Cerebellar nuclear complex (tissue), 1 donor: ENCODE measurements at regions not wholly inside any gene's neighbourhood (a gene's known extent, or its start where the extent isn't known, plus 50 kb on each side); places are given as distances from the start of the nearest gene placed in this dataset.
"Not testable (repeated sequence)": the region's sequence is repeated elsewhere in the genome, so short reads cannot be mapped to it uniquely, and the experiment has no call there.

Experiments used
- DNase-seq, 2 experiments: peaks; one replicate each; lab custom pipeline; 2025; lab: John Stamatoyannopoulos, UW

DNA sequence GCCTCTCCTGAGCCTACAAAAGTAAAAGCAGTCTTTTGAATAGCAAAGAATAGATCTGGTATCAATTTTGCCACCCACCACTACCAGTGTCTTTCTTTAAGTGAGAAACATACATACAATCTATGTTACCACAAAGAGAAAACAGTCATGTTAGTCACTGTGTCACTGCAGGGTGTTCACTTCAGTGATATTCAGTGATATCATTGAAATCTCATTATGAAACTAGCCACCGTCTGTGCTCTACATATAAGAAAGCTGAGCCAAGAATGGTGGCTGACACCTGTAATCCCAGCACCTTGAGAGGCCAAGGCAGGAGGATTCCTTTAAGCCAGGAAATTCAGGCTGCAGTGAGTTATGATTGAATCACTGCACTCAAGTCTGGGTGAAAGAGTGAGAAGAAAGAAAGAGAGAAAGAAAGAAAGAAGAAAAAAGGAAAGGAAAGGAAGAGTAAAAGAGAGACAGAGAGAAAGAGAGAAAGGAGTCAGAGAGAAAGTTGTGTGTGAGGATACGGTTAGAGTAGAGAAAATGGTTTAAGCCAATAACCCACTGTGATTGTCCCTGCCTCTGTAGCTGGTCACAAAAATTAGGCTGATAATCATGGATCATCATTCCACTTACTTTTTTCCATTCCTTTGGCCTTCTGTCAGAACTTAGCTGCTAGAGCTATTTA, 847.1 kb downstream of the FAM181B start:
- DNase-seq, result no peak

DNA sequence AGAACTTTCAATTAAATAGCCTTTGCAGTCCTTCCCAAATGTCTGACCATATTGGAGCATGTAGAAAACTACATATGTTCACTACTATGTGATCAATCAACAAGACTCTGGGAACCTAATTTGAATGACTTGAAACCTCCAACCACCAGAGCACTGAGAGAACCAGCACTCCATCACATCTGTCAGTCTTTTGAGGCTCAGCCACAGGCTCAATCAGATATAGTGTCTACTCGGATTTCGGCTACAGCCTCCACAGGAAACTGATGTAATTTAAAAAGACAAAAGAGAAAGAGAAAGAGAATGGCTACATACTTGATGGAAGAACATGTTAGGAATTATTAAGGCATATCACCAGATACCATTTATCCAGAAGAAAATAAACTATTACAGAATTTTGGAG, 859.0 kb downstream of the FAM181B start:
- no peak for DNase-seq

DNA sequence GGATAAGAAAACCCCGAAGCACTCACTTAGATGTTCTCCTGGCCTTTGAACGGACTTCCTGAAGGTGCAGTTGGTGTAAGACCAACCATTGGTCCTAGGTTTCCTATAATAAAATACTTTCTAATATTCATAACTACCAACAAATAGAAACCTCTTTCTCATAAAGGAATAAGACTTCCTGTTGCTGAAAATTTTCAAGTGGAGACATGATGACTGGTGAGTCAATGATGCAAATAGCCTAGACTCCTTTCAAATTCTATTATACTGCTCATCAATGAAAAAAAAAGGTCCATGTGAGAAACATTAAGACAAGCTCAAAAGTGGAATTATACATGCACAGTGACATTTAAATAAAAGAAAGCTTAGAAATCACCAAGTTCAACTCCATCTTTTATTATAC, 862.8 kb downstream of the FAM181B start:
- no peak for DNase-seq

DNA sequence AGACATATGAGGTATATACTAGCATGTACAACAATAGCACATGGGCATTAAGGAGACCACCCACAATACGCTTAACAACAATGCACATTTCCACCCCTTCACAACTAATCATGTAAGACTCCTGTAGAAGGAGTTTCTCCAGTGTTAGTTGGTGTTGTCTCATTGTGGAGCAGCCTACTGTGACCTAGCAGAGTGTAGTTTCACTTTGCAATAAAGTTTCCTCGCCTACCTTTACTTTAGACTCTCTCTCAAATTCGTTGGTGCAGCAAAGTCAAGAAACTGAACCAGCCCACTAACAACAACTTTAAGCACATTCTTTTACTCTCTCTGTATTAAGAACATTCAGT, 863.6 kb downstream of the FAM181B start:
- DNase-seq, result no peak

DNA sequence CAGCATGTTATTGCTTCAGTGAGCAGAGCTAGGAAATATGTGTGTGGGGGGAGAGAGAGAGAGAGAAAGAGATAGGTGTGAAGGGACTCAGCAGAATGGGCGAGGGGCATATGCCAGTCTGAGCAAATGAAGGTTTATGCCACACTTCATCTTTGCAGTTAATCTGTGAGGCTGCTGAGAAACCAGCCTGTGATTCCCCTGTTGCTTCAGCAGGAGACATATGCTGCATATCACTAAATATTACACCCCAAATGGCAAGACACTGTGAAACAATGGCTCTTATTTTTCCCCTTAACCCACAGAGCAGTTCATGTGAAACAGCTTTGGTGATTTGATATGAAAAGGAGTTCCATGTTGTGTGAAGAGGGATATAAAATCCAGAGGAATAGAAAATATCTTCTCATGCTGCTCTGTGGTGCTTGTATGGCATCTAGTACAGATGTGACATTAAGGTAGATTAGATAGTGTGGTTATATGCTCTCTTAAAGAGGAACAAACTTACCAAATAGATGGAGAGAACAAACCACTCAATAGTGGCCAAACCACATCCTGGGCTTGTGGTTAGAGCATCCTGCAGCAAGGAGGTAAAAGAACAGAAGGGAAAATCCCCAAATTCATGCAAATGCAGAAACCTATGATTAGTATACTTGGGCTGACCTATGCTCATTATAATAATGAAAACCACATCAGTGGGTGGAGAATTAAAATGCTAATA, 864.2 kb downstream of the FAM181B start:
- no peak for DNase-seq

GRCh38 chr11:81866896-81867295, 866.8 kb downstream of the FAM181B start:
- DNase-seq, result no peak

GRCh38 chr11:81857386-81857785, 876.3 kb downstream of the FAM181B start:
- DNase-seq, result no peak

- no peak for DNase-seq
Measured at GRCh38 chr11:81853791-81854190, 879.9 kb downstream of the FAM181B start.

DNA sequence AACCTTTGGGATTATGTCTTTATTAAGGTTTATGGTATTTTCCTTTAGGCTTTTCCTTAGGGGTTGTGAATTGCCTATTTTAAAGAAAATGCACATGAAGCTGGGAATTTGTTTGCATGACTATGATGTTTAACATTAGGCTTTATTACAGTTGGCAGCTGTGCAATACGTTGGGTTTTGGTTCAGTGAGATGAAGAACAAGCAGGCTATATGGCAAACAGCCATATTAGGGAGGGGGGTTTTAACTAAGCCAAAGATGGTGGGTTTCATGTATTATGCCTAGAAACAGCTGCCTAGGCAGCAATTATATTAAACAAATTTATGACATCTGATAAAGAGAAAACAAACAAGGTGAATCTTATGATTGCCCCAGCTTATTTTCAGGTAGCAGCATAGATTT, 880.8 kb downstream of the FAM181B start:
- no peak for DNase-seq

DNA sequence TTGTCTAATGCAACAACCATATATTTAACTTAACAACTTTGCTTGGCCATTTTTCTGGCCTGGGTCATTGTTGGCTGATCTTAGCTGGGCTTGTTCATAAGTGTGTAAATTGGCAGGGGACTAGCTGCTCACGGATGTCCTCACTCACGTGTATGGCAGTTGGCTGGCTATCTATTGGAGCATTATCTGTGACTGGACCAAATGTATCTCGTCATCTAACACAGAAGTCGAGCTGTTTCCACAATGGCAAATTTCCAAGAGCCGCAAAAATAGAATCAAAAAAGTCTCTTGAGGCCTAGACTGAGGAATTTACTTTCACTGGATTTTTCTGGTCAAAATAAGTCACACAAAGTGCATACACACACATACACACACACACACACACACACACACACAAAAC, 893.3 kb downstream of the FAM181B start:
- no peak for DNase-seq

DNA sequence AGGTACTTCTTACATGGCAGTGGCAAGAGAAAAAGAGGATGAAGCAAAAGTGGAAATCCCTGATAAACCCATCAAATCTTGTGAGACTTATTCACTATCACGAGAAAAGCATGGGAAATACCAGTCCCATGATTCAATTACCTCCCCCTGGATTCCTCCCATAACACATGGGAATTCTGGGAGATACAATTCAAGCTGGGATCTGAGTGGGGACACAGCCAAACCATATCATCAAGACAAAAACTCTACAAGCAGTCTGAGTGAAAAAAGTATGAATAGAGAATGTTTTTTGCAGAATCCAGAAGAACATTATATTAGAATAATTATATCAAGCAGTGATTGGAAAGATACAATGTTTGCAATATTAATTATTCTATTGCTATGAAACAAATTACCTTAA, 893.7 kb downstream of the FAM181B start:
- no peak for DNase-seq

DNA sequence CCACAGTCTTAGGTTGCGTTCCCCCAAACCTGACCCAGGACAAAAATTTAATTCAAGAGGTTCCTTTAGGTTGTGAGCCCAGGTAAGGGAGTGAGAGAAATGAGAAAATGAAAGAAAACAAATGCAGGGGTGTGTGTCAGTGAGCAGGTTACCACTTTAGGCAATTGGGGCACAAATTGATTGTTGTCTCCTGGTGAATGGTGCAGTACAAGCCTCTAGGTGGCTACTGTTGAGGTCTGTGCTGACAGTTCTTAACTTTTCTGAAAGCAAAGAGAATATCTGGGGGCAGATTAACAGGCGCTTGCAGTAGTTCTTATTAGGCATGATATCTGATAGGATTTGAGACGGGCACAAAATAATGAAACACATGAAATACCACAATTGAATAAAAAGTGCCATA, 894.6 kb downstream of the FAM181B start:
- no peak for DNase-seq

DNA sequence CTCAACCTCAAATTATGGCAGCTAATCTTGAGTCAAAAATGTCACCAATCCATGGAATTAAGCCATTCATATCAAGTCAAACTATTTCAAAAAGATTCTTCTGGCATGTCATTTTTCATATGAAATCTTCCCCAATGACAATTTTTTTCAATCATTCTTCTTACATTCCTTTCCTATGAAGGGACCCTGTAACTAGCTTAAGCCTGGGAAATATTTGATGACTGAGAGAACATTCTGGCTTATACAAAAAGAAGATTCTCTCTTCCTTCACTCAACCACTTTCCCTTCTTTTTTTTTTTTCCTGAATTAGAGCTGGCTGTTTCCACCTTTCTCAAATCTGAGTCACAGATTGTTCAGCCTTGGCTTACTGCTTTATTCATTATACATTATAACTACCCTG, 903.7 kb downstream of the FAM181B start:
- DNase-seq, result no peak

DNA sequence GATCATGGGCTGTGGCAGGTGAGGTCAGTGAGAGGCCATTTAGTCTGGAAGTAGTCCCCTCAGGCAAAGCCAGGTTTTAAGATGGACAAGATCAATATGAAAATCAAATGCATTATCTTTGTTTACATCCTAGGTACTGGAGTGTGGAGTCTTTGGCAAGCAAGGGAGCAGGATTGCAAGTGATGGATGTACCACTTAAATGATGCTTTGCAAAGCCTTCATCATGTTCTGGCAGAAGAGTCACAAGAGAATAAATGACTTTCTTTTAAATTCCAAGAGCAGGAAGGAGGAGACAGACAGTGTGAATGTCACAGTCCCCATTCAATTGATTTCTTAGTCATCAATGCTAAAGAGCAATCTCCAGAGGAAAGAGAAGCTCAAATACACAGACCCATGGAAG, 908.3 kb downstream of the FAM181B start:
- no peak for DNase-seq

- DNase-seq, result no peak
Measured at GRCh38 chr11:81819462-81819861, 914.2 kb downstream of the FAM181B start.

DNA sequence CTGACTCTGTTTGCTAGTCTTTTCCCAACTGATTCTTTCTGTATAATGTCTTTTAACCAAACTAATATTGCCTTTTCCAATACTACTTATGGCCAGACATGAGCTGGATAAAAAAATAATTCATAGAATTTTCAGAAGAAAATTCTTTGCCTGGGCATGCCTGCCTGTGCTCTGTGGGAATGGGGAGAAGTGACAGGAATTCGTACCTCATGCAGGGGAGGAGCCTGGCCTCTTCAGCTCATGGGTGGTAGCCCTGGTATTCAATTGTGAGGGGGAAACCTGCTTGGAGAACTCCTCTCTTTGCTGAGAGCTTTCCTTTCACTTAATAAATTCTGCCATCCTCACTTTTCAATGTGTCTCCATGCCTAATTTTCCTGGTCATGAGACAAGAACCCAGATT, 928.8 kb downstream of the FAM181B start:
- DNase-seq, result no peak

DNA sequence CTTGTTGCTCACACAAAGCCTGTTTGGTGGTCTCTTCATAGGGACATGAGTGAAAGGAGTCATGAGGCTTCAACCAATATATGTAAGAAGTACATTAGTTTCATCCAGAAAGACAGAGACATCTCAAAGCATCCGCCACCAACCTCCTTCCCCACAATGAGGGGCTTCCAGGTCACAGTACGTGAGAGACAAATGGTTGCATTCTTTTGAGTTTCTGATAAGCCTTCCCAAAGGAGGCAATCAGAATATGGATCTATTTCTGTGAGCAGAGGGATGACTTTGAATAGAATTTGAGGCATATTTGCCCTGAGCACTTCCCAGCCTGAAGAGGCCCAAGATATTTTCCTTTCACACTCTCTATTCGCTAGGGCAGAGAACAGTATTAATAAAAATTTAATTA, 931.1 kb downstream of the FAM181B start:
- no peak for DNase-seq

- DNase-seq, result no peak
Measured at GRCh38 chr11:81792416-81792815, 941.2 kb downstream of the FAM181B start.

GRCh38 chr11:81787584-81788049, 946.0 kb downstream of the FAM181B start:
- DNase-seq, result no peak

DNA sequence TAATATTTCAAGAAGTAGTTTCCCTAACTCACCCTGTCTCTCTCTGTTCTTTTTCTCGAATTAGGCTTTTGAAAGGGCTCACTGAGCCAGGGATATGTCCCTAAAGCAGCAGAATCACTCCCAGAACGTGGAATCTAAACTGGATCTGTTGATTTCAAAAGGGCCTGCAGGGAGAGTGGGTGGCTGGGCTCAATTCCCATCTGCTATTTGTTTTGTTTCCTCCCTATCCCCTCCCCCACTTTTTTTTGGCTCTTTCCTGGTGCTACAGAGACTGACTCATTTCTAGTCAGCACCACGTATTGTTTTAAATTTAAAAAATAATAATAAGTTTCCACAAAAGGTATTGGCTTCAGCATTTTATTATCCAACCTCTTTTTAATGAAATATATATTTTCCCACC, 961.5 kb downstream of the FAM181B start:
- DNase-seq, result no peak

DNA sequence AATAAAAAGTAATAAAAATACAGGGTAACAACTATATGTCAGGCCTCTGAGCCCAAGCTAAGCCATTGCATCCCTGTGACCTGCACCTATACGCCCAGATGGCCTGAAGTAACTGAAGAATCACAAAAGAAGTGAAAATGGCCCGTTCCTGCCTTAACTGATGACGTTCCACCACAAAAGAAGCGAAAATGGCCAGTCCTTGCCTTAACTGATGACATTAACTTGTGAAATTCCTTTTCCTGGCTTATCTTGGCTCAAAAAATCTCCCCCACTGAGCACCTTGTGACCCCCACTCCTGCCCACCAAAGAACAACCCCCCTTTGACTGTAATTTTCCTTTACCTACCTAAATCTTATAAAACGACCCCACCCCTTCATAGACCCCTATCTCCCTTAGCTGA, 963.8 kb downstream of the FAM181B start:
- not testable (repeated sequence) for DNase-seq

DNA sequence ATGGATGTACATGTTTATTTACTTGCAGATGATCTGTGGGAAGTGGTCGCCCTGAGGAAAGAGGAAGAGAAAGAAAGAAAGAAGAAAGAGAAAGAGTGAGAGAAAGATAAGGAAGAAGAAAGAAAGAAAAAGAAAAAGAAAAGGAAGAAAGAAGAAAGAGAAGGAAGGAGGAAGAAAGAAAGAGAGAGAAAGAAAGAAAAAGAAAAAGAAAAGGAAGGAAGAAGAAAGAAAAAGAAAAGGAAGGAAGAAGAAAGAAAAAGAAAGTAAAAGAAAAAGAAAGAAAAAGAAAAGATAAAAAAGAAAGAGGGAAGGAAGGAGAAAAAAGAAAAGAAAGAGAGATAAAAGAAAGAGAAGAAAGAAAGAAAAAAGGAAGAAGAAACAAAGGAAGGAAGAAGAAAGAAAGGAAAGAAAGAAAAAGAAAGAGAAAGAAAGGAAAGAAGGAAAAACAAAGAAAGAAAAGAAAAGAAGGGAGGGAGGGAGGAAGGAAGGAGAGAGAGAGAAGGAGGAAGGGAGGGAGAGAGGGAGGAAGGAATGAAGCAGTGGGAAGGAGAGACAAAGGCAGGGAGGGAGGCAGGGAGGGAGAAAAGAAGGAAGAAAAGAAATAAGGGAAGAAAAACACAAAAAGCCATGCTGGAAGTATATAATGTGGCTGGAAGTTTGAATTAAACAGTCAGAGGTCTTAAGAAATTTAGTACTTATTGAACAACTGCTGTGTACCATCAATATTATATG, 976.6 kb downstream of the FAM181B start:
- no peak for DNase-seq

- DNase-seq, result no peak
Measured at GRCh38 chr11:81749245-81749644, 984.4 kb downstream of the FAM181B start.
